GM23338 (cell line): ENCODE measurements at regions not wholly inside any gene's neighbourhood (a gene's known extent, or its start where the extent isn't known, plus 50 kb on each side); places are given as distances from the start of the nearest gene placed in this dataset.

ENCODE experiments used
- ATAC-seq: fragments of 200-7000 bp; cut with Tn5 transposase; 3 replicates; pipeline ENCODE4 v1.9.1; 2020
- DNase-seq: peaks from one replicate; pipeline ENCODE4 v3.0.0-alpha.2; 2015; ENCODE audit warnings: low spot score
- H2AFZ ChIP-seq: fragments of 200-600 bp; sonication (generic); 2 replicates; pipeline ENCODE4 v1.8.0; 2016; ENCODE audit warnings: antibody characterized with exemption, mild to moderate bottlenecking, moderate library complexity
- H3F3A ChIP-seq: fragments of 200-600 bp; sonication (generic); replicated peaks from 2 replicates; pipeline ENCODE4 v1.8.0; 2017; ENCODE audit warnings: antibody characterized with exemption, mixed run types, low read depth
- H3K27ac ChIP-seq: fragments of 200-600 bp; sonication (generic); 2 replicates; pipeline ENCODE4 v1.6.1; 2016; ENCODE audit warnings: low read depth
- H3K27me3 ChIP-seq: fragments of 200-600 bp; sonication (generic); 2 replicates; pipeline ENCODE4 v1.8.0; 2016; ENCODE audit warnings: mild to moderate bottlenecking, mixed run types, moderate library complexity; ENCODE audit not compliant: insufficient read depth
- H3K36me3 ChIP-seq: fragments of 200-600 bp; sonication (generic); 2 replicates; pipeline ENCODE4 v1.8.0; 2016; ENCODE audit warnings: mild to moderate bottlenecking; ENCODE audit not compliant: insufficient read depth
- H3K4me1 ChIP-seq: fragments of 200-600 bp; sonication (generic); 2 replicates; pipeline ENCODE4 v1.8.0; 2016; ENCODE audit warnings: mild to moderate bottlenecking, moderate library complexity; ENCODE audit not compliant: insufficient read depth
- H3K4me2 ChIP-seq: fragments of 200-600 bp; sonication (generic); 2 replicates; pipeline ENCODE4 v1.7.1; 2017; ENCODE audit warnings: mixed run types
- H3K4me3 ChIP-seq: fragments of 200-600 bp; sonication (generic); 2 replicates; pipeline ENCODE4 v1.6.1; 2016; ENCODE audit warnings: mixed run types
- H3K79me2 ChIP-seq: fragments of 200-600 bp; sonication (generic); replicated peaks from 2 replicates; pipeline ENCODE4 v1.8.0; 2017; ENCODE audit warnings: mild to moderate bottlenecking; ENCODE audit not compliant: insufficient read depth
- H3K9me2 ChIP-seq: fragments of 200-600 bp; sonication (generic); 2 replicates; pipeline ENCODE4 v1.8.0; 2017; ENCODE audit not compliant: insufficient read depth
- H4K20me1 ChIP-seq: fragments of 200-600 bp; sonication (generic); replicated peaks from 2 replicates; pipeline ENCODE4 v1.8.0; 2017; ENCODE audit warnings: mild to moderate bottlenecking; ENCODE audit not compliant: insufficient read depth
- H3K27ac Mint-ChIP-seq: 2 replicates; pipeline ENCODE4 v1.8.0; 2020; ENCODE audit warnings: inconsistent platforms, mild to moderate bottlenecking, moderate library complexity, mixed read lengths
- H3K27me3 Mint-ChIP-seq: 3 replicates; pipeline ENCODE4 v1.8.0; 2022; ENCODE audit warnings: low read depth, mild to moderate bottlenecking, moderate library complexity, mixed read lengths, inconsistent platforms; ENCODE audit not compliant: insufficient read depth, poor library complexity
- H3K36me3 Mint-ChIP-seq: 3 replicates; pipeline ENCODE4 v1.8.0; 2021; ENCODE audit warnings: low read depth, mild to moderate bottlenecking, inconsistent platforms, moderate library complexity, mixed read lengths
- H3K4me1 Mint-ChIP-seq: 3 replicates; pipeline ENCODE4 v1.8.0; 2020; ENCODE audit warnings: mild to moderate bottlenecking, inconsistent platforms, mixed read lengths
- H3K4me3 Mint-ChIP-seq: 3 replicates; pipeline ENCODE4 v1.8.0; 2021; ENCODE audit warnings: moderate library complexity, mild to moderate bottlenecking, inconsistent platforms, mixed read lengths
- H3K9me3 Mint-ChIP-seq: 3 replicates; pipeline ENCODE4 v1.8.0; 2020; ENCODE audit warnings: moderate library complexity, mild to moderate bottlenecking, inconsistent platforms, mixed read lengths
- CREB1 ChIP-seq: fragments of 250-450 bp; sonication (Bioruptor Pico); IDR thresholded peaks from 2 replicates; pipeline ENCODE4 v1.5.0; 2020; ENCODE audit warnings: low read depth, mild to moderate bottlenecking, moderate library complexity
- EZH2 ChIP-seq: fragments of 200-600 bp; sonication (generic); IDR thresholded peaks from one replicate; pipeline ENCODE4 v1.8.0; 2017; ENCODE audit warnings: antibody characterized with exemption, mild to moderate bottlenecking, low read depth; ENCODE audit not compliant: unreplicated experiment
- EZH2phosphoT487 ChIP-seq: fragments of 200-600 bp; sonication (generic); IDR thresholded peaks from one replicate; pipeline ENCODE4 v1.8.1; 2018; ENCODE audit warnings: antibody characterized with exemption; ENCODE audit not compliant: unreplicated experiment
- JUNB ChIP-seq: IDR thresholded peaks from one replicate; pipeline ENCODE4 v1.6.1; 2016; ENCODE audit warnings: antibody characterized with exemption; ENCODE audit not compliant: unreplicated experiment
- NANOG ChIP-seq: IDR thresholded peaks from 2 replicates; pipeline ENCODE4 v1.6.1; 2016; ENCODE audit warnings: antibody characterized with exemption, borderline replicate concordance
- POLR2AphosphoS5 ChIP-seq: IDR thresholded peaks from 2 replicates; pipeline ENCODE4 v1.6.1; 2016; ENCODE audit warnings: antibody characterized with exemption, low read depth
- STAT1 ChIP-seq: IDR thresholded peaks from one replicate; pipeline ENCODE4 v1.6.1; 2016; ENCODE audit warnings: antibody characterized with exemption; ENCODE audit not compliant: unreplicated experiment
- ZNF114 ChIP-seq: fragments of 250-450 bp; sonication (Bioruptor Pico); IDR thresholded peaks from 2 replicates; pipeline ENCODE4 v1.5.0; 2020; ENCODE audit warnings: mild to moderate bottlenecking, moderate library complexity
- ZNF331 ChIP-seq: fragments of 250-450 bp; sonication (Bioruptor Pico); IDR thresholded peaks from 2 replicates; pipeline ENCODE4 v1.5.0; 2020; ENCODE audit warnings: low read depth, mild to moderate bottlenecking, moderate library complexity
- TF ChIP-seq, protein P1 (sequence below): IDR thresholded peaks from 2 replicates; pipeline ENCODE4 v1.6.1; 2016; ENCODE audit warnings: antibody characterized with exemption
- TF ChIP-seq, protein P2 (sequence below), 2 experiments: fragments of 200-600 bp in 1 of 2; sonication (generic) in 1 of 2; conservative IDR thresholded peaks; 2 replicates each; pipeline versions ENCODE4 v1.5.1 to v1.6.1; 2016 to 2017; ENCODE audit warnings: antibody characterized with exemption in 2 of 2, low read depth in 2 of 2, mild to moderate bottlenecking in 2 of 2, moderate library complexity in 1 of 2
- TF ChIP-seq, protein P3 (sequence below): IDR thresholded peaks from one replicate; pipeline ENCODE4 v1.6.1; 2018; ENCODE audit warnings: antibody characterized with exemption; ENCODE audit not compliant: unreplicated experiment
- TF ChIP-seq, protein P4 (sequence below): fragments of 250-450 bp; sonication (Bioruptor Pico); IDR thresholded peaks from 2 replicates; pipeline ENCODE4 v1.5.0; 2020; ENCODE audit warnings: mild to moderate bottlenecking, moderate library complexity

DNA sequence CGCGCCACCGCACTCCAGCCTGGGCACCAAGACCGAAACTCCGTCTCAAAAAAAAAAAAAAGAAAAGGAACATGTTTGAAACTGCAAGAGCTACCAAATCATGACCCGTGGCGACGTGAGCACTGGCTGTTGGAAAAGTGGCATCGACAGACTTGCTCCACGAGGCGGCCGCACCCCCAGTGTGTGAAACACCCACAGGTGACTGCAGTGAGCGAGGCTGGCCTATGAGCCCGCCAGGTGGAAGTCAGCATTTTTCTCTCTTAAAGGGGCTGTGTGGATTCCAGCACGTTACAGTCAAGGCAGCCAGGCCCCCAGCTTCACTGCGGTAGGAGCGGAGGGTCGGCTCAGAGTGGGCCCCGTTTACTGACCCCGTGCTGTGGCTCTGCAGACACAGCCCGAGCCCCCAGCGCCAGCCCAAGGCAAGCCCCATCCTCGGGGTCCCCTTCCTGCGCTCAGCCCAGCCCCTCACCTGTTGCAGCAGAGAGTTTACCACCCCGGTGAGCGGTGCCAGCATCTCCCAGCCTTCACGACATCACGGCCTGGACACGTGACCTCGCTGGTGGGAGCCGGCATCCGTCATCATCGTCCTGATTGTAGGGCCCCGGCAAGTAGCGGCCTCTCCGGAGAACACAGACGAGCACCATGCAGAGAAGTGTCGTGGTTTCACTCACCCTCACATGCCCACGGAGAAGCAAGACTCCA, 54.3 kb upstream of the FBRSL1 start:
- Mint-ChIP-seq H3K4me1 (peaks cover 21% of the 10 kb centered on the region), H3K27me3 (peaks cover 42% of the 10 kb centered on the region), H3K27ac (no peak overlapping the region), H3K4me3 (peak overlapping the region; percentile 55; the same call in 2 of the 3 replicates), H3K9me3 (peaks cover 33% of the 10 kb centered on the region), H3K36me3 (peaks cover 28% of the 10 kb centered on the region)
- Histone ChIP-seq H3K4me2 (no peak overlapping the region), H3K9me2 (no peaks in the 10 kb centered on the region), H2AFZ (no peak overlapping the region), H3K79me2 (no peaks in the 10 kb centered on the region), H4K20me1 (no peaks in the 10 kb centered on the region), H3F3A (no peaks in the 10 kb centered on the region), H3K4me1 (peaks cover 5% of the 10 kb centered on the region; the same call in 1 of the 2 replicates), H3K27me3 (peaks cover 51% of the 10 kb centered on the region), H3K27ac (no peak overlapping the region), H3K4me3 (peak overlapping the region; percentile 53; the same call in 1 of the 2 replicates), H3K36me3 (no peaks in the 10 kb centered on the region)
- ATAC-seq (no peak), DNase-seq (no peak)
- TF ChIP-seq STAT1 (no peak), EZH2 (no peak), POLR2AphosphoS5 (no peak), NANOG (no peak), EZH2phosphoT487 (no peak), ZNF114 (CRISPR knock-in tag) (no peak), ZNF331 (no peak), CREB1 (CRISPR knock-in tag) (no peak), JUNB (no peak)
- TF ChIP-seq, protein P1, sequence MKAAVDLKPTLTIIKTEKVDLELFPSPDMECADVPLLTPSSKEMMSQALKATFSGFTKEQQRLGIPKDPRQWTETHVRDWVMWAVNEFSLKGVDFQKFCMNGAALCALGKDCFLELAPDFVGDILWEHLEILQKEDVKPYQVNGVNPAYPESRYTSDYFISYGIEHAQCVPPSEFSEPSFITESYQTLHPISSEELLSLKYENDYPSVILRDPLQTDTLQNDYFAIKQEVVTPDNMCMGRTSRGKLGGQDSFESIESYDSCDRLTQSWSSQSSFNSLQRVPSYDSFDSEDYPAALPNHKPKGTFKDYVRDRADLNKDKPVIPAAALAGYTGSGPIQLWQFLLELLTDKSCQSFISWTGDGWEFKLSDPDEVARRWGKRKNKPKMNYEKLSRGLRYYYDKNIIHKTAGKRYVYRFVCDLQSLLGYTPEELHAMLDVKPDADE: no peak
- TF ChIP-seq, protein P2, sequence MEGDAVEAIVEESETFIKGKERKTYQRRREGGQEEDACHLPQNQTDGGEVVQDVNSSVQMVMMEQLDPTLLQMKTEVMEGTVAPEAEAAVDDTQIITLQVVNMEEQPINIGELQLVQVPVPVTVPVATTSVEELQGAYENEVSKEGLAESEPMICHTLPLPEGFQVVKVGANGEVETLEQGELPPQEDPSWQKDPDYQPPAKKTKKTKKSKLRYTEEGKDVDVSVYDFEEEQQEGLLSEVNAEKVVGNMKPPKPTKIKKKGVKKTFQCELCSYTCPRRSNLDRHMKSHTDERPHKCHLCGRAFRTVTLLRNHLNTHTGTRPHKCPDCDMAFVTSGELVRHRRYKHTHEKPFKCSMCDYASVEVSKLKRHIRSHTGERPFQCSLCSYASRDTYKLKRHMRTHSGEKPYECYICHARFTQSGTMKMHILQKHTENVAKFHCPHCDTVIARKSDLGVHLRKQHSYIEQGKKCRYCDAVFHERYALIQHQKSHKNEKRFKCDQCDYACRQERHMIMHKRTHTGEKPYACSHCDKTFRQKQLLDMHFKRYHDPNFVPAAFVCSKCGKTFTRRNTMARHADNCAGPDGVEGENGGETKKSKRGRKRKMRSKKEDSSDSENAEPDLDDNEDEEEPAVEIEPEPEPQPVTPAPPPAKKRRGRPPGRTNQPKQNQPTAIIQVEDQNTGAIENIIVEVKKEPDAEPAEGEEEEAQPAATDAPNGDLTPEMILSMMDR (conservative IDR thresholded peaks at IDR 0.05; ENCODE audit: low read depth in 2 of 2): no peak
- TF ChIP-seq, protein P3, sequence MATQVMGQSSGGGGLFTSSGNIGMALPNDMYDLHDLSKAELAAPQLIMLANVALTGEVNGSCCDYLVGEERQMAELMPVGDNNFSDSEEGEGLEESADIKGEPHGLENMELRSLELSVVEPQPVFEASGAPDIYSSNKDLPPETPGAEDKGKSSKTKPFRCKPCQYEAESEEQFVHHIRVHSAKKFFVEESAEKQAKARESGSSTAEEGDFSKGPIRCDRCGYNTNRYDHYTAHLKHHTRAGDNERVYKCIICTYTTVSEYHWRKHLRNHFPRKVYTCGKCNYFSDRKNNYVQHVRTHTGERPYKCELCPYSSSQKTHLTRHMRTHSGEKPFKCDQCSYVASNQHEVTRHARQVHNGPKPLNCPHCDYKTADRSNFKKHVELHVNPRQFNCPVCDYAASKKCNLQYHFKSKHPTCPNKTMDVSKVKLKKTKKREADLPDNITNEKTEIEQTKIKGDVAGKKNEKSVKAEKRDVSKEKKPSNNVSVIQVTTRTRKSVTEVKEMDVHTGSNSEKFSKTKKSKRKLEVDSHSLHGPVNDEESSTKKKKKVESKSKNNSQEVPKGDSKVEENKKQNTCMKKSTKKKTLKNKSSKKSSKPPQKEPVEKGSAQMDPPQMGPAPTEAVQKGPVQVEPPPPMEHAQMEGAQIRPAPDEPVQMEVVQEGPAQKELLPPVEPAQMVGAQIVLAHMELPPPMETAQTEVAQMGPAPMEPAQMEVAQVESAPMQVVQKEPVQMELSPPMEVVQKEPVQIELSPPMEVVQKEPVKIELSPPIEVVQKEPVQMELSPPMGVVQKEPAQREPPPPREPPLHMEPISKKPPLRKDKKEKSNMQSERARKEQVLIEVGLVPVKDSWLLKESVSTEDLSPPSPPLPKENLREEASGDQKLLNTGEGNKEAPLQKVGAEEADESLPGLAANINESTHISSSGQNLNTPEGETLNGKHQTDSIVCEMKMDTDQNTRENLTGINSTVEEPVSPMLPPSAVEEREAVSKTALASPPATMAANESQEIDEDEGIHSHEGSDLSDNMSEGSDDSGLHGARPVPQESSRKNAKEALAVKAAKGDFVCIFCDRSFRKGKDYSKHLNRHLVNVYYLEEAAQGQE: no peak
- TF ChIP-seq, protein P4, sequence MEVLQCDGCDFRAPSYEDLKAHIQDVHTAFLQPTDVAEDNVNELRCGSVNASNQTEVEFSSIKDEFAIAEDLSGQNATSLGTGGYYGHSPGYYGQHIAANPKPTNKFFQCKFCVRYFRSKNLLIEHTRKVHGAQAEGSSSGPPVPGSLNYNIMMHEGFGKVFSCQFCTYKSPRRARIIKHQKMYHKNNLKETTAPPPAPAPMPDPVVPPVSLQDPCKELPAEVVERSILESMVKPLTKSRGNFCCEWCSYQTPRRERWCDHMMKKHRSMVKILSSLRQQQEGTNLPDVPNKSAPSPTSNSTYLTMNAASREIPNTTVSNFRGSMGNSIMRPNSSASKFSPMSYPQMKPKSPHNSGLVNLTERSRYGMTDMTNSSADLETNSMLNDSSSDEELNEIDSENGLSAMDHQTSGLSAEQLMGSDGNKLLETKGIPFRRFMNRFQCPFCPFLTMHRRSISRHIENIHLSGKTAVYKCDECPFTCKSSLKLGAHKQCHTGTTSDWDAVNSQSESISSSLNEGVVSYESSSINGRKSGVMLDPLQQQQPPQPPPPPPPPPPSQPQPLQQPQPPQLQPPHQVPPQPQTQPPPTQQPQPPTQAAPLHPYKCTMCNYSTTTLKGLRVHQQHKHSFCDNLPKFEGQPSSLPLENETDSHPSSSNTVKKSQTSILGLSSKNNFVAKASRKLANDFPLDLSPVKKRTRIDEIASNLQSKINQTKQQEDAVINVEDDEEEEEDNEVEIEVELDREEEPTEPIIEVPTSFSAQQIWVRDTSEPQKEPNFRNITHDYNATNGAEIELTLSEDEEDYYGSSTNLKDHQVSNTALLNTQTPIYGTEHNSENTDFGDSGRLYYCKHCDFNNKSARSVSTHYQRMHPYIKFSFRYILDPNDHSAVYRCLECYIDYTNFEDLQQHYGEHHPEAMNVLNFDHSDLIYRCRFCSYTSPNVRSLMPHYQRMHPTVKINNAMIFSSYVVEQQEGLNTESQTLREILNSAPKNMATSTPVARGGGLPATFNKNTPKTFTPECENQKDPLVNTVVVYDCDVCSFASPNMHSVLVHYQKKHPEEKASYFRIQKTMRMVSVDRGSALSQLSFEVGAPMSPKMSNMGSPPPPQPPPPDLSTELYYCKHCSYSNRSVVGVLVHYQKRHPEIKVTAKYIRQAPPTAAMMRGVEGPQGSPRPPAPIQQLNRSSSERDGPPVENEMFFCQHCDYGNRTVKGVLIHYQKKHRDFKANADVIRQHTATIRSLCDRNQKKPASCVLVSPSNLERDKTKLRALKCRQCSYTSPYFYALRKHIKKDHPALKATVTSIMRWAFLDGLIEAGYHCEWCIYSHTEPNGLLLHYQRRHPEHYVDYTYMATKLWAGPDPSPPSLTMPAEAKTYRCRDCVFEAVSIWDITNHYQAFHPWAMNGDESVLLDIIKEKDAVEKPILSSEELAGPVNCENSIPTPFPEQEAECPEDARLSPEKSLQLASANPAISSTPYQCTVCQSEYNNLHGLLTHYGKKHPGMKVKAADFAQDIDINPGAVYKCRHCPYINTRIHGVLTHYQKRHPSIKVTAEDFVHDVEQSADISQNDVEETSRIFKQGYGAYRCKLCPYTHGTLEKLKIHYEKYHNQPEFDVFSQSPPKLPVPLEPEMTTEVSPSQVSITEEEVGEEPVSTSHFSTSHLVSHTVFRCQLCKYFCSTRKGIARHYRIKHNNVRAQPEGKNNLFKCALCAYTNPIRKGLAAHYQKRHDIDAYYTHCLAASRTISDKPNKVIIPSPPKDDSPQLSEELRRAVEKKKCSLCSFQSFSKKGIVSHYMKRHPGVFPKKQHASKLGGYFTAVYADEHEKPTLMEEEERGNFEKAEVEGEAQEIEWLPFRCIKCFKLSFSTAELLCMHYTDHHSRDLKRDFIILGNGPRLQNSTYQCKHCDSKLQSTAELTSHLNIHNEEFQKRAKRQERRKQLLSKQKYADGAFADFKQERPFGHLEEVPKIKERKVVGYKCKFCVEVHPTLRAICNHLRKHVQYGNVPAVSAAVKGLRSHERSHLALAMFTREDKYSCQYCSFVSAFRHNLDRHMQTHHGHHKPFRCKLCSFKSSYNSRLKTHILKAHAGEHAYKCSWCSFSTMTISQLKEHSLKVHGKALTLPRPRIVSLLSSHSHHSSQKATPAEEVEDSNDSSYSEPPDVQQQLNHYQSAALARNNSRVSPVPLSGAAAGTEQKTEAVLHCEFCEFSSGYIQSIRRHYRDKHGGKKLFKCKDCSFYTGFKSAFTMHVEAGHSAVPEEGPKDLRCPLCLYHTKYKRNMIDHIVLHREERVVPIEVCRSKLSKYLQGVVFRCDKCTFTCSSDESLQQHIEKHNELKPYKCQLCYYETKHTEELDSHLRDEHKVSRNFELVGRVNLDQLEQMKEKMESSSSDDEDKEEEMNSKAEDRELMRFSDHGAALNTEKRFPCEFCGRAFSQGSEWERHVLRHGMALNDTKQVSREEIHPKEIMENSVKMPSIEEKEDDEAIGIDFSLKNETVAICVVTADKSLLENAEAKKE (CRISPR knock-in tag): no peak
